Adipose tissue (tissue), 3 donors: ENCODE measurements at regions not wholly inside any gene's neighbourhood (a gene's known extent, or its start where the extent isn't known, plus 50 kb on each side); places are given as distances from the start of the nearest gene placed in this dataset.

Source experiments
- H3K27ac ChIP-seq: one replicate; pipeline ENCODE4 v1.5.1; 2013; ENCODE audit warnings: low read depth, low read length
- WGBS, 3 donors: extraction: QIAGEN DNeasy Blood & Tissue Kit; methylation state at CpG; one replicate each; pipeline ENCODE4 v1.1.7; 2013; 5-methylcytosine and 5-hydroxymethylcytosine counted together
- donor health status: healthy with polysubstance abuse.
- donor health status: Bipolar disorder and iron deficiency.
- donor health status: healthy.

GRCh38 chr16:66065925-66066324 is 300.6 kb upstream of the CDH5 start:
- WGBS, 3 donors = 66 to 73% (median 70%) methylated on average over 4 of the region's 4 CpGs
- H3K27ac ChIP-seq = no peak overlapping the region

DNA sequence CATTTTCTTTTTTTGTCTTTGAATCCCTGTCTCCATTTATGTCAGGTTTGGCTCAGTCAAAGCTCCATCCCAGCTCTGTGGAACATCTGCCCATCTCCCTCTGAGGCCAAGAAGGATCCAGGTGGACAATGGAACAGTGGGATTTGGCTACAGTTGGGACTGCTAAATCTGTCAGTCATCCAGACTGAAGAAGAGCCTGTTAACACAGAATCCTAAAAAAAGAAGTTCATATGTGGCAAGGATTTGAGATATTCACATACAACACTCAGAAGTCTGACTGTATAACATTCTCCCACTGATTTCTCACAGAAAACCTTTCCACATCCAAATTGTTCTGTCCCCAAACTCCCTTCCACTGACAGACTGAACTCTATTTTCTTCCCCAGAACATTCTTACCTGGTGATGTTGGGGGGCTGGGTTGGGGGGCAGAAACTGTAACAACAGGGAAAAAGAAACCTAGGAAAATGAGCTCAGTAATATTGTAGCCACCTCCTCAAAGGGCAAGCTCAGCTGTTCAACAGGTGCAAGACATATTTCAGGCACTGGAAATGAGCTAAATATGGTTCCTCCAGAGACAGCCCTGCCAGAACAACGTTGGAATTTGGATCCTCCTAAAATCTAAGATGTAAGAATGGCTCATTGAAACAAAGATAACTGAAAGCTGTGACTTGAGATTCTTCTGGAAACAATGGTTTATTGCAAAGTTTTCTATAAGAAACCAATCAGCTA is 301.5 kb upstream of the CDH5 start:
- 45 to 48% (median 47%) methylated on average over 1 of the region's 1 CpG for WGBS, 3 donors
- H3K27ac ChIP-seq = no peak overlapping the region

- 48 to 75% (median 74%) methylated on average over 1 of the region's 1 CpG for WGBS, 3 donors
- H3K27ac ChIP-seq = no peak overlapping the region
Observed at GRCh38 chr16:66058832-66059231, 307.7 kb upstream of the CDH5 start.

GRCh38 chr16:66058172-66058691 is 308.3 kb upstream of the CDH5 start:
- 75 to 91% (median 85%) methylated on average over 8 of the region's 8 CpGs for WGBS, 3 donors
- H3K27ac ChIP-seq = no peak overlapping the region

DNA sequence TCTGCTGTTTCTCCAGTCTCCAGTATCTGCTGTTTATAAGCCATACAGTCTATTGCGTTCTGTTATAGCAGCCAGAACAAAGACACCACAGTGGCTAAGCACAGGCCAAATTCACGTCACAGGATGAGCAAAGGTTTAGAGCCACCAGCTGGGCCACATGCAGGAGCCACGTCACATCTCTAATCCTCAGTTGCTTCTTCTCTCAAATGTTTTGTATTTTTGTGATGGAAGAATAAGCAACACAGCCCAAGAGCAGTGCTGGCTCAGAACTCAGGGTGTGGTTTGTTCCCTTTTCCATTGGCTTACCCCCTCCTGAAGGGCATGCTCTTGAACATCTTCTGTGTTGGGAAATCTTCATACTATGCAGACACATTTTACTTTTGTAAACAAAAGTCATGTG is 309.4 kb upstream of the CDH5 start:
- 78 to 91% (median 89%) methylated on average over 3 of the region's 3 CpGs for WGBS, 3 donors
- no peak overlapping the region for H3K27ac ChIP-seq

GRCh38 chr16:66054095-66054494 is 312.4 kb upstream of the CDH5 start:
- 59 to 94% (median 82%) methylated on average over 4 of the region's 4 CpGs for WGBS, 3 donors

GRCh38 chr16:66052745-66053144 is 313.7 kb upstream of the CDH5 start:
- WGBS, 3 donors = 78 to 94% (median 91%) methylated on average over 2 of the region's 2 CpGs
- H3K27ac ChIP-seq = no peak overlapping the region

More at GRCh38 chr16:66054095-66054494, 312.4 kb upstream of the CDH5 start:
- H3K27ac ChIP-seq = no peak overlapping the region

DNA sequence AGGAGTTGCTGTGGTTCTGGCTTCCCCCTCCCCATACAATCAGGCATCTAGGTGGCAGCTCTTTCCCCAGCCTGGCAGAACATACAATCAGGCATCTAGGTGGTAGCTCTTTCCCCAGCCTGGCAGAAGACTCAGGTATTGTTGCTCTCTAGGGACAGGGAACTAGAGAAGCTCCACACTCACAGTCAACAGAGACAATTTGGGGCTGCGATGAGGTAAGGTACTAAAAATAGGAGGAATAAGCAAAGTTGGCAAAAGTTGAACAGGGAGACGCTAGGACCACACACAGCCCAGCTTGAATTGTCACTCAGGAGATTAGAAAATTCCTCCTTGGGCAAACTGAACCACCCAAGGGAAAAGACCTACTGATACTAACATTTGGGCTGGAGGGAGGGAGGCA is 315.5 kb upstream of the CDH5 start:
- 68 to 88% (median 83%) methylated on average over 2 of the region's 2 CpGs for WGBS, 3 donors

DNA sequence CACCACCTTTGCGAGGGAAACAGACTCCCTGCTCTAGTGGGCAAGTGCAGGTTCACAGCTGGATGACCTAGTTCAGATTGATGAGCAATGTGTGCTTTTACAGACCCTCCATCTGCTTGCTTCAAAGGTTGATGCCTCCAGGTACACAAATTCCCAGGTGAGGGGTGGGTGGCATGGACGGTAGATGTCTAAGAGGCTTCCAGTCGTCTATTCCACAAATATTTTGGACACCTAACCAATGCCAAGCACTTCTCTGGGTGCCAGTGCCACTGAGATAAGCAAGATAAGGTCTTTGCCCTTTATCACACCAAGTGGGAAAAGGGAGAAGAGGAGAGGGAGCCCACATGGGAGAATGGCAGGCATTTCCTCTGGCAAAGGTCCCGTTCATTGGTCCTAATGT is 316.6 kb upstream of the CDH5 start:
- 64 to 85% (median 85%) methylated on average over 4 of the region's 4 CpGs for WGBS, 3 donors
- H3K27ac ChIP-seq = no peak overlapping the region

More for the DNA sequence above, 315.5 kb upstream of the CDH5 start:
- H3K27ac ChIP-seq = no peak overlapping the region

DNA sequence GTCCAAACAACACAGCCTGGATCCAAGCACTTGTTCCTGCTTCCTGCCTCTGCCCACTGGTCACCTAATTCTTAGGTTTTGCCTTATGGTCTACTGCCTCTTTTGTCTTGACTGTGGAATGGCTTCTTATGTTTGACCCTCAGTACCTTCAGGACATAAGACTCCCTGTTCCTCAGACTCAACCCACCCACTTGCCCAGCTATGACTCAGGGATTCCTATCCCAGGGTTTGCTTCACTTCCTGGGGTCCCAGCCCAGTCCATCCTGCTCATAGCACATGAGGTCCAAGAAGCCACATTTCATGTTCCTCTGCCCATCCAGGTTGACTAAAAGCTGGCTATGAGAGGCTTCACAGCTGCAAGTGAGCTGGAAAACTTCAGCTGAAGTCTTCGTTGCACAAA is 320.9 kb upstream of the CDH5 start:
- H3K27ac ChIP-seq = no peak overlapping the region
- 64 to 95% (median 94%) methylated on average over 1 of the region's 1 CpG for WGBS, 3 donors

- H3K27ac ChIP-seq = no peak overlapping the region
- WGBS, 3 donors = 48 to 68% (median 50%) methylated on average over 2 of the region's 2 CpGs
Observed at GRCh38 chr16:66044556-66044955, 321.9 kb upstream of the CDH5 start.

- H3K27ac ChIP-seq = no peak overlapping the region
- WGBS, 3 donors = 66 to 93% (median 74%) methylated on average over 3 of the region's 3 CpGs
Observed at GRCh38 chr16:66044089-66044488, 322.4 kb upstream of the CDH5 start.

- H3K27ac ChIP-seq = no peak overlapping the region
Observed at GRCh38 chr16:66043326-66043725, 323.2 kb upstream of the CDH5 start.

- 70 to 90% (median 71%) methylated on average over 6 of the region's 6 CpGs for WGBS, 3 donors
Observed at GRCh38 chr16:66042341-66042740, 324.1 kb upstream of the CDH5 start.

DNA sequence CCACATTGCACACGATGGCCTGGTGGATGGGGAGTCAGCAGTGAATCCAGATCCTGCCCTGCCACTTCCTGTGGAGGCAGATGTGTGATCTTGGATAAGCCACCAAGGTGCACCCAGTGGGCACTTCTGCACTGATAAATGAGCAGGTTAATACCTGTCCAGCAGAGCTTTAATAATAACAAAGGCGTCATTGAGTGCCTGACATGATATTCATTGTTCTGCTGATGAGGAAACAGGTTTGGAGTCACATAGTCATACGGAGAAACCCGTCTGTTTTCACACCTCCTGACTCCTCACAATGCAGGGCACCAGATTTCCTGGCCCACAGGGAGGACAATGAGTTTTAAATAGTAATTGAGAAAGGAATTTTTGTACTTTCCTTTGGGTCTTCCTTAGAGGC is 324.6 kb upstream of the CDH5 start:
- 37 to 67% (median 58%) methylated on average over 4 of the region's 4 CpGs for WGBS, 3 donors

More at GRCh38 chr16:66042341-66042740, 324.1 kb upstream of the CDH5 start:
- no peak overlapping the region for H3K27ac ChIP-seq

DNA sequence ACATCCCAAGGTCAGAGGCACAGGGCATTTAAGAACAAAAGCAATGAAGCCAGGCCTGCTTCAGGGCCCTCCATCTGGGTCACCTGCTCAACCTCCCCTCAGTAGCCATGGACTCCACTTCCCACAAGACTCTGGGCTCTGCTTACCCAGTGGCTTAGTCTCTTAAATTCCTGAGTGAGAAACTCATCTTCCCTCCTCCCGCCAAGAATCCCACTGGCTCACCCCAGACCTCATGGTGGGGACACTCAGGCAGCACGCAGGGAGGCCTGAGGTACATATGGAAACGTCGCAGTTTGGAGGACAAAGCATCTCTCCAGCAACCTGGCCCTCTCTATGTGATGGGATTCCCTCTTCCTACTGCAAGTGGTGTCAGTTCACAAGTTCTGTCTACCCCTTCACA is 326.7 kb upstream of the CDH5 start:
- H3K27ac ChIP-seq = no peak overlapping the region
- 69 to 97% (median 73%) methylated on average over 4 of the region's 4 CpGs for WGBS, 3 donors

More for the DNA sequence above, 324.6 kb upstream of the CDH5 start:
- H3K27ac ChIP-seq = no peak overlapping the region

- H3K27ac ChIP-seq = no peak overlapping the region
Observed at GRCh38 chr16:66036793-66037715, 329.4 kb upstream of the CDH5 start.

DNA sequence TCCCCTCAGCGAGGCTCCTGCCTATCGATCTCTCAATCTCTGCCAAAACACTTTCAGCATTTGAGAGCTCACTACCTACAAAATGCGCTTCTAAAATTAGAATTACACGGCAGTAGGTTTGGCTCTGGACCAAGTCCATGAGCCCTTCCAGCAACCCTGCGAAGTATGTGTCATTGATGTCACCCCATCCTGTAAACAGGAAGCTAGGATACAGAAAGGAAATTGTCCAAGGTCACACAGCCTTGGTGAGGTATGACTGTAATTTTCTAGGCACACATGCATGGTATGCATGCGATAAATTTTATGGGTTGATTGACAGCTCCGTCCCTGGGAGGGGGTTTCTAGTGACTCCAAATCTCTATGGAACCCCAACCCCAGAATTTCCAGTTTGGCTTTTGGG is 330.3 kb upstream of the CDH5 start:
- H3K27ac ChIP-seq = no peak overlapping the region
- WGBS, 3 donors = 62 to 68% (median 65%) methylated on average over 7 of the region's 7 CpGs

More at GRCh38 chr16:66036793-66037715, 329.4 kb upstream of the CDH5 start:
- WGBS, 3 donors = 49 to 55% (median 55%) methylated on average over 6 of the region's 6 CpGs

DNA sequence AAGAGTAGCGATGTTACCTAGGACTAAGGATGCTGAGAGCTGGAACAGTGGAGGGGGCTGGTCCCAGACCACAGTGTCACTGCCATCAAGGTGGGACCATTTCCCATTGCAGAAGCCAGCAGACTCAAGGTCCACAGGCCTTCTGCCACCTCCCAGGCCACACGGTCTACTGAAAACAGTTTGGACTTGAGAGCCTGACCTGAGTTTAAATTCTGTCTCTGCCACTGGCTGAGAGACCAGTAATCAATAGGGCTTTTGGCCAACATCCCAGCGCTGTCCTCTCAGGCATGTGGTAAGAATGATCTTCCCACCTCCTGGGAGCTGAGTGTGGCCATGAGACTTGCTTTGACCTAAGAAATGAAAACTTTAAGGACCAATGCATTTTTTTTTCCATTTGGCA is 331.4 kb upstream of the CDH5 start:
- H3K27ac ChIP-seq = no peak overlapping the region

More for the DNA sequence above, 331.4 kb upstream of the CDH5 start:
- WGBS, 3 donors = 76 to 88% (median 86%) methylated on average over 3 of the region's 3 CpGs
